Caki2 (cell line): ENCODE measurements at regions not wholly inside any gene's neighbourhood (a gene's known extent, or its start where the extent isn't known, plus 50 kb on each side); places are given as distances from the start of the nearest gene placed in this dataset.

Experiments used
- DNase-seq: peaks from one replicate; pipeline ENCODE4 v3.0.0-alpha.2; 2015; ENCODE audit warnings: low read depth
- in situ Hi-C: cut with HindIII; loops from 2 replicates; pipeline ENCODE4 v1.10.0; 2016; ENCODE audit warnings: low sequenced_read_pairs, low pct_unique_long_range_greater_than_20kb, mixed read lengths

GRCh38 chr18:77482190-77483085 lies 232.8 kb downstream of the GALR1 start:
- in situ Hi-C loops = no loop called here
- no peak for DNase-seq

- no peak for DNase-seq
- in situ Hi-C loops = no loop called here
These were observed 237.3 kb downstream of the GALR1 start for GRCh38 chr18:77486985-77487384.

- no peak for DNase-seq
- in situ Hi-C loops = no loop called here
These were observed 238.5 kb downstream of the GALR1 start for GRCh38 chr18:77487951-77488740.

- in situ Hi-C loops = no loop called here
- no peak for DNase-seq
These were observed 245.4 kb downstream of the GALR1 start for GRCh38 chr18:77495079-77495478.

- DNase-seq = no peak
These were observed 246.5 kb downstream of the GALR1 start for GRCh38 chr18:77495982-77496690.

GRCh38 chr18:77501266-77501665 lies 251.6 kb downstream of the GALR1 start:
- in situ Hi-C loops = no loop called here
- DNase-seq = no peak

More at GRCh38 chr18:77495982-77496690, 246.5 kb downstream of the GALR1 start:
- in situ Hi-C loops = no loop called here

GRCh38 chr18:77505499-77505898 lies 255.9 kb downstream of the GALR1 start:
- in situ Hi-C loops = no loop called here
- no peak for DNase-seq

- in situ Hi-C loops = no loop called here
- DNase-seq = no peak
These were observed 262.5 kb downstream of the GALR1 start for GRCh38 chr18:77512152-77512551.

- in situ Hi-C loops = no loop called here
These were observed 268.3 kb downstream of the GALR1 start for GRCh38 chr18:77517901-77518300.

GRCh38 chr18:77520767-77521166 lies 271.1 kb downstream of the GALR1 start:
- DNase-seq = no peak
- in situ Hi-C loops = no loop called here

More at GRCh38 chr18:77517901-77518300, 268.3 kb downstream of the GALR1 start:
- no peak for DNase-seq

- no peak for DNase-seq
- in situ Hi-C loops = no loop called here
These were observed 272.5 kb downstream of the GALR1 start for GRCh38 chr18:77522051-77522675.

GRCh38 chr18:77524909-77525308 lies 275.3 kb downstream of the GALR1 start:
- no peak for DNase-seq
- in situ Hi-C loops = no loop called here

GRCh38 chr18:77526962-77527361 lies 277.3 kb downstream of the GALR1 start:
- no peak for DNase-seq
- in situ Hi-C loops = no loop called here

GRCh38 chr18:77528872-77529271 lies 279.2 kb downstream of the GALR1 start:
- in situ Hi-C loops = no loop called here
- DNase-seq = no peak

- DNase-seq = no peak
- in situ Hi-C loops = no loop called here
These were observed 280.0 kb downstream of the GALR1 start for GRCh38 chr18:77529492-77530176.

- DNase-seq = no peak
- in situ Hi-C loops = no loop called here
These were observed 281.1 kb downstream of the GALR1 start for GRCh38 chr18:77530732-77531131.

GRCh38 chr18:77539860-77540259 lies 290.2 kb downstream of the GALR1 start:
- no peak for DNase-seq
- in situ Hi-C loops = no loop called here

- in situ Hi-C loops = no loop called here
These were observed 295.1 kb downstream of the GALR1 start for GRCh38 chr18:77544792-77545191.

More at GRCh38 chr18:77544792-77545191, 295.1 kb downstream of the GALR1 start:
- DNase-seq = no peak
